Type B pancreatic cell (in vitro differentiated cells): ENCODE measurements at regions not wholly inside any gene's neighbourhood (a gene's known extent, or its start where the extent isn't known, plus 50 kb on each side); places are given as distances from the start of the nearest gene placed in this dataset.

Experiments
- DNase-seq: peaks from one replicate; pipeline ENCODE4 v3.0.0; 2021; ENCODE audit warnings: mixed read lengths; ENCODE audit not compliant: unreplicated experiment; ENCODE audit errors: extremely low spot score
- H3K27ac Mint-ChIP-seq: 2 replicates; pipeline ENCODE4 v1.8.0; 2021; ENCODE audit warnings: mild to moderate bottlenecking, mixed read lengths
- H3K27me3 Mint-ChIP-seq: 2 replicates; pipeline ENCODE4 v1.8.0; 2021; ENCODE audit warnings: mixed read lengths
- H3K36me3 Mint-ChIP-seq: 2 replicates; pipeline ENCODE4 v1.8.0; 2021; ENCODE audit warnings: mixed read lengths
- H3K4me1 Mint-ChIP-seq: one replicate; pipeline ENCODE4 v1.8.0; 2021; ENCODE audit warnings: mixed read lengths; ENCODE audit not compliant: unreplicated experiment
- H3K4me3 Mint-ChIP-seq: 2 replicates; pipeline ENCODE4 v1.8.0; 2021; ENCODE audit warnings: mild to moderate bottlenecking, mixed read lengths
- H3K9me3 Mint-ChIP-seq: 2 replicates; pipeline ENCODE4 v1.8.0; 2021; ENCODE audit warnings: mixed read lengths
- CTCF ChIP-seq: fragments of 200-600 bp; sonication (generic); conservative IDR thresholded peaks from 2 replicates; pipeline ENCODE4 v1.5.0; 2021; ENCODE audit warnings: antibody characterized with exemption, mild to moderate bottlenecking

GRCh38 chr1:96474985-96475743, 246.4 kb upstream of the PTBP2 start:
- H3K27me3 Mint-ChIP-seq = peaks cover 3% of the 10 kb centered on the region
- TF ChIP-seq CTCF = no peak

GRCh38 chr1:96475903-96476302, 245.7 kb upstream of the PTBP2 start:
- no peak overlapping the region for H3K27ac Mint-ChIP-seq
- no peak overlapping the region for H3K4me3 Mint-ChIP-seq
- no peak for TF ChIP-seq CTCF
- H3K36me3 Mint-ChIP-seq = peaks cover 4% of the 10 kb centered on the region
- DNase-seq = no peak
- peaks cover 7% of the 10 kb centered on the region for H3K4me1 Mint-ChIP-seq
- peaks cover 3% of the 10 kb centered on the region for H3K27me3 Mint-ChIP-seq
- H3K9me3 Mint-ChIP-seq = no peaks in the 10 kb centered on the region

More at GRCh38 chr1:96474985-96475743, 246.4 kb upstream of the PTBP2 start:
- no peak overlapping the region for H3K4me3 Mint-ChIP-seq
- H3K36me3 Mint-ChIP-seq = no peaks in the 10 kb centered on the region
- no peaks in the 10 kb centered on the region for H3K9me3 Mint-ChIP-seq
- H3K27ac Mint-ChIP-seq = no peak overlapping the region
- DNase-seq = no peak
- peaks cover 7% of the 10 kb centered on the region for H3K4me1 Mint-ChIP-seq

GRCh38 chr1:96478228-96478627, 243.4 kb upstream of the PTBP2 start:
- Mint-ChIP-seq H3K27me3 (peaks cover 3% of the 10 kb centered on the region), H3K4me3 (no peak overlapping the region), H3K36me3 (peaks cover 4% of the 10 kb centered on the region), H3K4me1 (peaks cover 14% of the 10 kb centered on the region), H3K27ac (no peak overlapping the region), H3K9me3 (no peaks in the 10 kb centered on the region)
- TF ChIP-seq CTCF = no peak
- DNase-seq = no peak

GRCh38 chr1:96481409-96481808, 240.2 kb upstream of the PTBP2 start:
- Mint-ChIP-seq H3K27me3 (peaks cover 3% of the 10 kb centered on the region), H3K4me3 (no peak overlapping the region), H3K4me1 (peaks cover 7% of the 10 kb centered on the region), H3K27ac (no peak overlapping the region), H3K9me3 (no peaks in the 10 kb centered on the region), H3K36me3 (peaks cover 4% of the 10 kb centered on the region)
- DNase-seq = no peak
- no peak for TF ChIP-seq CTCF

- TF ChIP-seq CTCF = no peak
- H3K27me3 Mint-ChIP-seq = peaks cover 3% of the 10 kb centered on the region
- DNase-seq = no peak
- no peak overlapping the region for H3K27ac Mint-ChIP-seq
- H3K9me3 Mint-ChIP-seq = no peaks in the 10 kb centered on the region
- peaks cover 4% of the 10 kb centered on the region for H3K36me3 Mint-ChIP-seq
- peaks cover 7% of the 10 kb centered on the region for H3K4me1 Mint-ChIP-seq
- H3K4me3 Mint-ChIP-seq = no peak overlapping the region
Measured at GRCh38 chr1:96482616-96483015, 239.0 kb upstream of the PTBP2 start.
